Urothelium cell line (cell line): ENCODE measurements at regions not wholly inside any gene's neighbourhood (a gene's known extent, or its start where the extent isn't known, plus 50 kb on each side); places are given as distances from the start of the nearest gene placed in this dataset.

Experiments
- DNase-seq: peaks from one replicate; pipeline ENCODE4 v3.0.0; 2011; ENCODE audit warnings: low spot score, mixed read lengths
- FAIRE-seq: peaks from 2 replicates; lab custom pipeline; 2011; peaks lifted over from hg19 to GRCh38; lab: Jason Lieb, UNC

- no peak for FAIRE-seq
These were observed 54.8 kb upstream of the ATP2C1 start for GRCh38 chr3:130838898-130839600.

DNA sequence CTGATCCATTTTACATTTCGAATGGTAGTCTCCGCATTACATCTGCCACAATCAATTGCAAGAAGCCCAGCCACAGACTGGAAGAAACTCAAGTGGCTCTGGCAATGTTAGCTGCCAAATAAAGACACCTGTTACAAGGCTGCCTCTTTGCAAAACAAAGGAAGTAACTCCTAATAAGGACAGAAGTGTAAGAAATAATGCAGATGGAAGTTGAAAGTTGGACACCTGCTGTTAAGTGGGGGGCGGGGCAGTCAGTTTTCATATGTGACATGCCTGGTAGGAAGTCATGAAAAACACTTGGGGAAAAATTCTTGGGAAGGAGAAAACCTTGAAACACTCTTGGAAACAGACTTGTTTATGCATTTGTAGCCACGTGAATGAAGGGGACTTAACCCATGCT is 54.1 kb upstream of the ATP2C1 start:
- FAIRE-seq (no peak), DNase-seq (no peak)

More at GRCh38 chr3:130838898-130839600, 54.8 kb upstream of the ATP2C1 start:
- DNase-seq: no peak

DNA sequence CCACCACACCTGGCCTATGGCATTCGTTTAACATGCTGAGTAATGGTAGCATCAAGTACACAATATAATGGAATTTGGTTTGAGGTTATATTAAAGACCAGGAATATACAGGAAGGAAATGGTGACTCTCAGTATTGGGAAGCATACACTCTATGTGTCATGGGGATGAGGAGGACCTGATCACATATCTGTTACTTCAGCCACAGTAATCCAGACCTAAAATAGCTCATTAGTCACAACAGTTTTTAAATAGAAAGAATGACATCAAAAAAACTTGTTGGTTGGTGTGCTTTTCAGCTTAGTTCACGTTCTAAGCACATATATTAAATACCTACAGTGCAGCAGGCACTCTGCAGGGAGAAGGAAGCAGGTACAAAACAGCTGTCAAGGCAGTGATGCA is 52.5 kb upstream of the ATP2C1 start:
- DNase-seq (no peak), FAIRE-seq (no peak)

DNA sequence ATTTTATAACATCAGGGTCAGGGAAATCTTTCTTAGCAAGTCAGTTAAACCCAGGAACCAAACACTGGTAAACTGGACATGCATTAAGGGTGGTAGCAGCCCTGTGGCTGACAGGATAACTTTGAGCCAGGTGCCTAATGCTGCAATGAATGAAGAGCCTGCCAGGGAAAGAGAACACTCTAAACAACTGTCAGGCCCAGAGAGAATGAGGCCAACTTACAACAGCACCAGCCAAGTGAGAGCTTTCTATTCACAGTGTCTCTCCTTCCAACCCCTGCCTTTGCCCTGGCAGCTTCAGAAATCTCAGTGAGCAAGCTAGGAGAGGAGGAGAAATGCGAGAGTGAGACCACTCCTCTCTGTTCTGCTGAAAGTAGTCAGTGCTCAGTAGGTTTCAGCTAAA is 50.4 kb upstream of the ATP2C1 start:
- FAIRE-seq (no peak), DNase-seq (no peak)
